ENCODE measurements at regions not wholly inside any gene's neighbourhood (a gene's known extent, or its start where the extent isn't known, plus 50 kb on each side); places are given as distances from the start of the nearest gene placed in this dataset.

DNA sequence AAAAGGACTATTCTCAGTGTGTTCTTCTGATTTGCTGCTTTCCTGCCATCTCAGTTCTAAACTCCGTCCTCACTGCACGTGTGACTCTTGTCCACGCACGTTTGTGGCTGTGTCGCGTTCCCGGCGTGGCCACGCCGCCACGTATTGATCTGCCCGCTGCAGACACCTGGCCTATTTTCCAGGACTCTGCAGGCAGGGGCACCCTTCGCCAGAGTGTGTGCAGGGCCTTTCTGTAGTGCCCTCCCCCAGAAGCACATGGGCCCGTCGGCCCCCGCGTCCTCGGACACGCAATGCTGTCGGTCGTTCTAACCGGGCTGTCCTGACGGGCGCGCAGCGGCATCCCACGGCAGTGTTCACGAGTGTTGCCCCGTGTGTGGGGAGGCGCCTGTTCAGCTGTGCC, 87.6 kb downstream of the YTHDF1 start:
- Histone ChIP-seq H3K4me3 (no peak overlapping the region), H3K36me3 (no peaks in the 10 kb centered on the region), H3K9me3 (peaks cover 0 to 1% (median 0%) of the 10 kb centered on the region in 12 donors), H3K27me3 (peaks cover 0 to 68% (median 12%) of the 10 kb centered on the region in 9 donors), H3K4me1 (no peaks in the 10 kb centered on the region), H3K27ac (no peak overlapping the region)
- TF ChIP-seq POLR2A (IDR thresholded peaks at IDR 0.05) = no peak
- TF ChIP-seq, protein P1, sequence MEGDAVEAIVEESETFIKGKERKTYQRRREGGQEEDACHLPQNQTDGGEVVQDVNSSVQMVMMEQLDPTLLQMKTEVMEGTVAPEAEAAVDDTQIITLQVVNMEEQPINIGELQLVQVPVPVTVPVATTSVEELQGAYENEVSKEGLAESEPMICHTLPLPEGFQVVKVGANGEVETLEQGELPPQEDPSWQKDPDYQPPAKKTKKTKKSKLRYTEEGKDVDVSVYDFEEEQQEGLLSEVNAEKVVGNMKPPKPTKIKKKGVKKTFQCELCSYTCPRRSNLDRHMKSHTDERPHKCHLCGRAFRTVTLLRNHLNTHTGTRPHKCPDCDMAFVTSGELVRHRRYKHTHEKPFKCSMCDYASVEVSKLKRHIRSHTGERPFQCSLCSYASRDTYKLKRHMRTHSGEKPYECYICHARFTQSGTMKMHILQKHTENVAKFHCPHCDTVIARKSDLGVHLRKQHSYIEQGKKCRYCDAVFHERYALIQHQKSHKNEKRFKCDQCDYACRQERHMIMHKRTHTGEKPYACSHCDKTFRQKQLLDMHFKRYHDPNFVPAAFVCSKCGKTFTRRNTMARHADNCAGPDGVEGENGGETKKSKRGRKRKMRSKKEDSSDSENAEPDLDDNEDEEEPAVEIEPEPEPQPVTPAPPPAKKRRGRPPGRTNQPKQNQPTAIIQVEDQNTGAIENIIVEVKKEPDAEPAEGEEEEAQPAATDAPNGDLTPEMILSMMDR (IDR thresholded peaks at IDR 0.05) = no peak
- 92 to 94% (median 93%) methylated on average over 30 of the region's 30 CpGs for WGBS, 4 donors
- intact Hi-C loops (cut with DNase I) = no loop called here
- peak in 3 of 5 donors; percentile 10 to 39 (median 11) for DNase-seq
- no peak for ATAC-seq

DNA sequence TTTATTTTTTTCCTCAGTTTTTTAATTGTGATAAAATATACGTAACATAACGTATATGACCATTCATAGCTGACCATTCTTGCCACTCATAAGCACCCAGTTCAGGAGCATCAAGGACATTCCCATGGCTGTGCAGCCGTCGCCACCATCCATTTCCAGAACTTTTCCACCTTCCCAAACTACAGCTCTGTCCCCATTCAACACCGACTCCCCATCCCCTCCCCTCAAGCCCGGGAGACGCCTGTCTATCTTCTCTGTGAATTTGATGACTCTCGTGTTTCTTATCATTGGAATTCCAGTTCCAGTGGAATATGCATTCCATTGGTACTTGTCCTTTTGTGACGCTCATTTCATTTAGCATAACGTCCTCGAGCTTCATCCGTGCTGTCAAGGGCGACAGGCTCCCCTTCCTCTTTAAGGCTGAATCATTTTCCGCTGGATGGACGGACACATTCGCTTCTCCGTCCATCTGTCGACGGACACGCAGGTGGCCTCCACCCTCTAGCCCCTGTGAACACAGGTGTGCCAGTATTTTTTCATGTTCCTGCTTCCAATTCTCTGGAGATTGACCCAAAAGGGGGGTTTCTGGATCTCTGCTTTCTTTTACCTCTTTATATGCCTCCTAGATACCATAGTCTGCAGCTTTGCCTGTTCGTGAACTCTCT, 88.1 kb downstream of the YTHDF1 start:
- 57 to 62% (median 61%) methylated on average over 21 of the region's 21 CpGs for WGBS, 4 donors
- TF ChIP-seq, protein P1 (IDR thresholded peaks at IDR 0.05) = no peak
- no peak for TF ChIP-seq POLR2A (IDR thresholded peaks at IDR 0.05)
- no peak for ATAC-seq
- intact Hi-C loops (cut with DNase I) = no loop called here
- peaks cover 0 to 63% (median 12%) of the 10 kb centered on the region in 9 donors for H3K27me3 ChIP-seq
- peak in 2 of 5 donors; percentile 2 to 8 for DNase-seq
- H3K27ac ChIP-seq = no peak overlapping the region
- H3K36me3 ChIP-seq = no peaks in the 10 kb centered on the region
- peaks cover 0 to 6% (median 0%) of the 10 kb centered on the region in 12 donors for H3K9me3 ChIP-seq
- H3K4me3 ChIP-seq = no peak overlapping the region
- no peaks in the 10 kb centered on the region for H3K4me1 ChIP-seq

DNA sequence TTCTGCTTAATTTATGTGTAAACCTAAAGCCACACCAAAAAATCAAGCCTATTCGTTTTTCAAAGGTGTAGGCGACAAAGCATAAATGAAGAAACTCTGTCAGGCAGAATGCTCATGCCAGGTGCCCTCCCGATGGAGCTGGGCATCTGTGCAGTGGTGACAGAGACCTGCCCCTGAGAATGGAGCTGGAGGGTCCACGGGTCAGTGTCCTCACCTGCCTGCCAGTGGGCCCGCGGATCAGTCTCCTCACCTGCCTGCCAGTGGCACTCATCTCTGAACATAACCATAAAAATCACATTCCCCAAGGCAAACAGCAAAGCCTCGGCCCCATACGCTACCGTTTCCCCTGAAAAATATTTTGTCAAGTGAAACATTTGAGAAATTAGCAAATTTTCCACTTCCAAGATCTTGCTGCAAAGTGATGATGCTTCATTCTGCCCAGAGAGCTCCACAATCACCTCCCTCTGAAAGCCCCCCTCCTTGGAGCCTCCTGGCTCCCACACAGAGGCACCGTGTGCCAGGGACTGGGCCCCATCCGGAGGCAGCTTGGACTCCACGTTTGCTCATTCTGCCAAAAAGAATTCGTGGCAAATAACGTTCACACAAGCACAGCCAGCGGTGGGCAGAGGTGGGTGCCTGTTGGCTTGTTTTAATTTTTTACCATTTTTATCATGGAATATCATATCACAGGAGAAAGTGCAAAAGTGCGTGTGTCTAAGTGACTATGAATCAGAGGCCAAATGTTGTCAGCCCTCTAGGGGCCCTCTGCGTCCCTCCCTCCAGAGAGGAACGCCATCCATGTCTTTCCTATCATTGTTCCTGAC, 88.8 kb downstream of the YTHDF1 start:
- Histone ChIP-seq H3K27me3 (peaks cover 0 to 58% (median 12%) of the 10 kb centered on the region in 9 donors), H3K4me3 (no peak overlapping the region), H3K27ac (no peak overlapping the region), H3K36me3 (no peaks in the 10 kb centered on the region), H3K9me3 (peaks cover 0 to 12% (median 0%) of the 10 kb centered on the region in 12 donors), H3K4me1 (no peaks in the 10 kb centered on the region)
- 64 to 71% (median 65%) methylated on average over 18 of the region's 18 CpGs for WGBS, 4 donors
- TF ChIP-seq POLR2A (IDR thresholded peaks at IDR 0.05) = no peak
- TF ChIP-seq, protein P1 (IDR thresholded peaks at IDR 0.05) = no peak
- intact Hi-C loops (cut with DNase I) = no loop called here
- peak in 3 of 5 donors; percentile 5 to 29 (median 7) for DNase-seq
- no peak for ATAC-seq
